RPMI7951 (cell line): ENCODE measurements at regions not wholly inside any gene's neighbourhood (a gene's known extent, or its start where the extent isn't known, plus 50 kb on each side); places are given as distances from the start of the nearest gene placed in this dataset.
"Not testable (repeated sequence)": the region's sequence is repeated elsewhere in the genome, so short reads cannot be mapped to it uniquely, and the experiment has no call there.

ENCODE experiments used
- DNase-seq: peaks from one replicate; pipeline ENCODE4 v3.0.0-alpha.2; 2012; ENCODE audit warnings: low read depth

DNA sequence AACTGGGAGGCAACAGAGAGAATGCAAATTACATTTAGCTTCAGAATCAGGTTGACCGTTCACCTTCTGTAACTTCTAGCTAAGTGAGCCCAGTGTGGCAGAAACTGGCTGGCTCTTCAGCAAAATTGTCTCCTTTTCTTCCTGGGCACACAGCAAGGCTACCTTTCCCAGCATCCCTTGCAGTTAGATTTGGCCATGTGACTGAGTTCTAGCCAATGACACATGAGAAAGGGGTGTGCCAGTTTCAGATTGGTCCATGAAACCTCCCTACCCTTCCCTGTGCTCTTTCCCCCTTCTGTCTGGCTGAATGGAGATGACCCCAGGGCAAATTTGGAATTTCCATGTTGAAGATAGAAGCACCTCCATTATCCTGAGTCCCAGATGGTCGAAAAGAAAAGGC, 72.5 kb upstream of the SMIM23 start:
- DNase-seq = no peak

DNA sequence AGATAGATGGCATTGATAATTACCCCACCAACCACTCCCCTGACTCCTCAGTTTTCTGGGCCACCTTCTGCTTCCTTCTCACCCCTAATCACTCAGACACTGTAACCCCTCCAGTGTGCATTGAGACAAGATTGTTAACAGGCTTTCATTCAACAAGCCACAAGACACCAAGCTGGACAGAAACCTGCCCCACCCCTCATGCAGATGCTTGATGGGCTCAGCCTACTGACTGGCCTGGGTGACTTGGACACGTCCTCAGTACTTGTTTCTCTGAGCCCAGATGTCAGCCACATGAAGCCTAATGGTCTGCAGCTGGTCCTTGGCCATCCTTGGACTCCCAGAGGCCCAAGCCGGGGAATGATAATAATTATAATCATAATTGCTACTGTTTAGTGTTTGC, 71.4 kb upstream of the SMIM23 start:
- no peak for DNase-seq

DNA sequence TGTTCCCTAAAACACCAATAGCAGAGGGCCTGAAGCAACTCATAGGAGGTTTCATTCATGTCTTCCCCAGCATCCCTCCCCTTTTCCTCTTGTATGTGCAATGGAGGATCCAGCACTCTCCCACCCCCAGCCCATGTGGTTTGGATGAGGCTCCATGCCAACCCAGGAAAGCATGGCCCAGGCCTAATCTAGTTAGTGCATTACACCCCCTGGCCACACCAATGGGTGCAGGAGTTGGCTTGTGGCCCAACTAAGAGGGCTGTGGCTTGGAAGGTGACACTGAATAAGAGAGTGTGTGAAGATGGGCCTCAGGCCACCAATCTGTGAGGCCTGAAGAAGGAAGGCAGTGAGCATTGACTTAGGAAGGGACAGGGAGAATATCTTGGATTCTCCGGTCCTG, 70.8 kb upstream of the SMIM23 start:
- no peak for DNase-seq

DNA sequence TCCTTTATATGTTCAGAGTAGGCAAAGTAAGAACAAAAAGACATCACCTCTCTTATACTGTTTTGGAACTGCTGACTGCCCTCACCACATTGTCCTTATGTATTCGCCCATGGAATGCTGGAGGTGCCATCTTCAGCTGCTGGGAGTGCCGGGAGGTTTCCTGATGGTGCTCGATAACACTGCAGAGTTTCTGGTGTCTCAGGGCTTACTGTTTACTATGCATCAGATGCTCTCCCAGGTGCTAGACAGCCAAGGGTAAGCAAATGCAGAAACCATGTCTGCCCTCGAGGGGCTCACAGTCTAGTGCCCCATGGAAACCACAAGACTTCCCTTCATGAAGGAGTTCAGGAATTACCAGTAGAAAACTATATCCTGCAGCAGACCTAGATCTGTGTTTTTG, 70.1 kb upstream of the SMIM23 start:
- DNase-seq = no peak

DNA sequence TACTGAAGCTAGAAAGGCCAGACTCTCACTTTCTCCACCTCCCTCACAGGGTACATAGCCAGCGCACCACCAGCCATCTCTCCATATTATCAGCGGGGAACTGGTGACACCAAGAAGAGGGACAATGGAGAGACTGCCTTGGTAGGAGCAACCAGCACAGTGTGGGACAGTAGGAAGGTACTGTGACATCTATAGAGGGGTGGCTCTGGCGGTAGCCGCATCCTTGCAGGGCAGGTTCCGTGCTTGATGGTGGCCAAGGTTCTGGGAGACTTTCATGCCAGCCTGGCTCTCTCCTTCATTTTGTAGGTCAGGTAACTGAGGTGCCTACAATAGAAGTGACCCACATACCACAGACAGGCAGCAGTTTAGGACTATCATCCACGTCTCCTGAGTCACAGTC, 65.5 kb upstream of the SMIM23 start:
- no peak for DNase-seq

DNA sequence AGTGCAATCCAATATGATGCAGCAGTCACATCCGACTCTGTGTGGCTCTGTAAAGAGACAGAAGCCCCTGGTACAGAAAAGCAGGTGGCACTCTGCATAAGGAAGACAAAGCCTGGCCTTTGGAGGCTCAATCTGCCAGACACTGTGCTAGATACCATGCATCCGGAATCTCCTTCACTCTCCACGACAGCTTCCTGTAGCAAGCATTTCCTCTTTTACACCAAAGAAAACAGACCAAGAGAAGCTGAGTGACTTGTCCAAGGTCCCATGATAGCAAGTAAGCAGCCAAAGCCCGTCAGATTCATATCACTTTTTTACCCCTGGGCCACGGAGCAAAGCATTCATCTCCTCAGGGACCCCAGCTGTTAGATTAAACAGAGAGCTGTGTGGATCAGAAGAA, 64.2 kb upstream of the SMIM23 start:
- DNase-seq = no peak

DNA sequence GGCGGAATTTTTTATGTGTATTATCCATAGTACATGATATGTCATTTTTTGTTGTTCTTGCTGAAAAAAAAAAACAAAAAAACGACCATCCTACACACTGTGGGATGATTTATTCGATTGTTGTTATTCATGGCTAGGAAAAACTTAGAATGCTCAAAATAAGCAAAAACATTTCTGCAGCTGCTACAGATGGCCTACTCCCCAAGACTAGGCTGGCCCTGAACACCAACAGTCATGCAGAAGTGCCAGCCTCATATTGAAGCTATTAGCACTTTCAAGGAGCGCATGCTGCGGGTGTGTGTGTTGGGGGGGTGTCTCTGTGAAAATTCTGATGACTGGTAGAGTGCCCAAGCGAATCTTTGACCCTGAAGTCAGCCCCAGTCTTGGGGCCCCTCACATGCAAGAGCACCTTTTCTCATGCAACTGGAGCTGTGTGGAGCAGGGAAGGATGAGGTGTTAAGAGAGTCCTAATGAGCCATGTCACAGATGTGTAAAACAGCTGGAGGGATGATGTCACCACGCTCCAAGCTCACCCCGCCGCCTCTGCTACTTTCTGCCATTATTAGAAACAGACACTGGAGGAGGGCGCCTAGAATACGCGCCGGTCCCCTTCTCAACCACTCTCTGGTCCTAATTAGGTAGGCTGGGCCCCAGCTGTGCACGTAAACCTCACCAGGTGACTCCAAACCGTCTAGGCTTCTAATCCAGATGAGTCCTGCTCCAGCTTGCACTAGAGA, 61.0 kb upstream of the SMIM23 start:
- no peak for DNase-seq

DNA sequence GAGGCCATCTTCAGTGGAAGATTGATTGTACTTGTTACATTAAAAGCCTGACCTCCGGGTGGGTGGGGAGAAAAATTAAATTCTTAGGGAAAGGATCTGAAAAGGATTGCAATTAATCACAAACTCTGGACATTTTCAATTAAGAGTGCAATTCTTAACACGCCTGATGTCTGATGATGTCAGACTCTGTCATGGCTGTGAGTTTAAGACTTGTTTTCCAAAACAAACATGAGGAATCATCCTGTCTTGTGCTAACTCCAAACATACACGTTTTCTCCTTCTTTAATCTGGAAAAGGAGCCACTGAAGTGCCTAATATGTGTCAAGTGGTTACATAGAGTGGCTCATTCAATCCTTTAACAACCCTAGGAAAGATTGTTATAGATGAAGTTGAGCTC, 60.4 kb upstream of the SMIM23 start:
- DNase-seq = no peak

DNA sequence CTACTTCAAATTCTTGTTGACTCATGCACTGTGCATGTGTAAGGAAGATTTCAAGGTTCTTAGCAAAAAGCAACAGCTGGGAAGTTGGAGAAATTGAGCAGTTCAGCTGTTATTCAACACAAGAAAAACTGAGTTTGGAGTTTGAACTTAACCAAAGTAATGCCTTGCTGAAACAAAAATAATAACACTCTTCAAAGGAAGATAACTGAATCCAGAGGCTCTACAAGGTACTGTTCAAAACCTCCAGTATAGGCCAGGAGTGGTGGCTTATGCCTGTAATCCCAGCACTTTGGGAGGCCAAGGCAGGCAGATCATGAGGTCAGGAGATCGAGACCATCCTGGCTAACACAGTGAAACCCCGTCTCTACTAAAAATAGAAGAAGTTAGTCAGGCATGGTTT, 58.8 kb upstream of the SMIM23 start:
- not testable (repeated sequence) for DNase-seq

DNA sequence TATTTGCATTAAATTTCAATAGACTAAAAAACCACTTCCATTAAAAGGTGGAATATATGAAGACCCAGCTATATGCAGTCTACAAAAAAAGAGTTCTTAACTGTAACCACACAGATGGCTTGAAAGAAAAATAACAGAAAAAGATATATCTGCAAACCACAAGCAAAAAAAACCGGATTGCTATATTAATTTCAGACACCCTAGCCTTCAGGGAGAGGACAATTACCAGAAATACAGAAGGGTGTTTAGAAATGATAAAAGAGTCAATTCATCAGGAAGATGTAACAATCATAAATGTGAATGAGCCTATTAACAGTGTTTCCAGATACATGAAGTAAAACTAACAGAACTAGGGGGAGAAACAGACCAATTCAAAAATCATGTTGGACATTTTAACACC, 56.9 kb upstream of the SMIM23 start:
- DNase-seq = no peak
